ENCODE measurements at regions not wholly inside any gene's neighbourhood (a gene's known extent, or its start where the extent isn't known, plus 50 kb on each side); places are given as distances from the start of the nearest gene placed in this dataset.

GRCh38 chr16:22691335-22691734 is 122.6 kb upstream of the HS3ST2 start:
- H3K27ac ChIP-seq = no peak overlapping the region
- H3K9me3 ChIP-seq = peaks cover 0 to 8% (median 0%) of the 10 kb centered on the region in 3 donors
- TF ChIP-seq POLR2A (IDR thresholded peaks at IDR 0.05) = no peak
- no peak for TF ChIP-seq CTCF (IDR thresholded peaks at IDR 0.05)
- intact Hi-C loops (cut with DNase I) = loop anchor here (5.0 kb wide), 1 partner anchor 1129 kb away; no protein-coding TSS in a partner anchor
- WGBS, 2 donors = 82 to 85% methylated on average over 3 of the region's 3 CpGs
- no peak for DNase-seq
- H3K27me3 ChIP-seq = peaks cover 0 to 4% (median 0%) of the 10 kb centered on the region in 4 donors
- no peak overlapping the region for H3K4me3 ChIP-seq
- H3K4me1 ChIP-seq = peaks cover 0 to 7% (median 7%) of the 10 kb centered on the region in 3 donors
- no peaks in the 10 kb centered on the region for H3K36me3 ChIP-seq

- no peak overlapping the region for H3K4me3 ChIP-seq
- H3K27ac ChIP-seq = peak overlapping the region in 2 of 4 donors; percentile 0 to 40
- H3K9me3 ChIP-seq = peaks cover 0 to 6% (median 0%) of the 10 kb centered on the region in 3 donors
- TF ChIP-seq POLR2A (IDR thresholded peaks at IDR 0.05) = no peak
- no peak for TF ChIP-seq CTCF (IDR thresholded peaks at IDR 0.05)
- intact Hi-C loops (cut with DNase I) = loop anchor here (5.0 kb wide), 1 partner anchor 1130 kb away; no protein-coding TSS in a partner anchor
- H3K36me3 ChIP-seq = no peaks in the 10 kb centered on the region
- WGBS, 2 donors = 60 to 62% methylated on average over 1 of the region's 1 CpG
- peaks cover 0 to 7% (median 7%) of the 10 kb centered on the region in 3 donors for H3K4me1 ChIP-seq
- H3K27me3 ChIP-seq = peaks cover 0 to 4% (median 0%) of the 10 kb centered on the region in 4 donors
- no peak for DNase-seq
These were observed 121.9 kb upstream of the HS3ST2 start for GRCh38 chr16:22692034-22692433.

GRCh38 chr16:22692916-22693637 is 120.9 kb upstream of the HS3ST2 start:
- Histone ChIP-seq H3K27ac (peak overlapping the region in 2 of 4 donors; percentile 0 to 40), H3K9me3 (no peaks in the 10 kb centered on the region), H3K4me3 (no peak overlapping the region), H3K27me3 (peaks cover 0 to 4% (median 0%) of the 10 kb centered on the region in 4 donors), H3K36me3 (no peaks in the 10 kb centered on the region), H3K4me1 (peaks cover 0 to 7% (median 7%) of the 10 kb centered on the region in 3 donors)
- intact Hi-C loops (cut with DNase I) = loop anchor here (5.0 kb wide), 1 partner anchor 1131 kb away; no protein-coding TSS in a partner anchor
- TF ChIP-seq POLR2A (IDR thresholded peaks at IDR 0.05) = no peak
- TF ChIP-seq CTCF (IDR thresholded peaks at IDR 0.05) = no peak
- DNase-seq = no peak
- 70 to 73% methylated on average over 6 of the region's 6 CpGs for WGBS, 2 donors

GRCh38 chr16:22693638-22694340 is 120.2 kb upstream of the HS3ST2 start:
- intact Hi-C loops (cut with DNase I) = loop anchor here (5.0 kb wide), 1 partner anchor 1131 kb away; no protein-coding TSS in a partner anchor
- Histone ChIP-seq H3K9me3 (no peaks in the 10 kb centered on the region), H3K27ac (peak overlapping the region; percentile 12 to 83 (median 65)), H3K4me3 (no peak overlapping the region), H3K4me1 (peaks cover 0 to 7% (median 7%) of the 10 kb centered on the region in 3 donors), H3K36me3 (no peaks in the 10 kb centered on the region), H3K27me3 (peaks cover 0 to 4% (median 0%) of the 10 kb centered on the region in 4 donors)
- no peak for DNase-seq
- 66 to 73% methylated on average over 8 of the region's 8 CpGs for WGBS, 2 donors
- no peak for TF ChIP-seq CTCF (IDR thresholded peaks at IDR 0.05)
- TF ChIP-seq POLR2A (IDR thresholded peaks at IDR 0.05) = no peak

Data from esophagus squamous epithelium (tissue), 5 donors.